ENCODE measurements at regions not wholly inside any gene's neighbourhood (a gene's known extent, or its start where the extent isn't known, plus 50 kb on each side); places are given as distances from the start of the nearest gene placed in this dataset.
A peak's percentile ranks its signal among the peaks of the same experiment; 100 is the strongest.

DNA sequence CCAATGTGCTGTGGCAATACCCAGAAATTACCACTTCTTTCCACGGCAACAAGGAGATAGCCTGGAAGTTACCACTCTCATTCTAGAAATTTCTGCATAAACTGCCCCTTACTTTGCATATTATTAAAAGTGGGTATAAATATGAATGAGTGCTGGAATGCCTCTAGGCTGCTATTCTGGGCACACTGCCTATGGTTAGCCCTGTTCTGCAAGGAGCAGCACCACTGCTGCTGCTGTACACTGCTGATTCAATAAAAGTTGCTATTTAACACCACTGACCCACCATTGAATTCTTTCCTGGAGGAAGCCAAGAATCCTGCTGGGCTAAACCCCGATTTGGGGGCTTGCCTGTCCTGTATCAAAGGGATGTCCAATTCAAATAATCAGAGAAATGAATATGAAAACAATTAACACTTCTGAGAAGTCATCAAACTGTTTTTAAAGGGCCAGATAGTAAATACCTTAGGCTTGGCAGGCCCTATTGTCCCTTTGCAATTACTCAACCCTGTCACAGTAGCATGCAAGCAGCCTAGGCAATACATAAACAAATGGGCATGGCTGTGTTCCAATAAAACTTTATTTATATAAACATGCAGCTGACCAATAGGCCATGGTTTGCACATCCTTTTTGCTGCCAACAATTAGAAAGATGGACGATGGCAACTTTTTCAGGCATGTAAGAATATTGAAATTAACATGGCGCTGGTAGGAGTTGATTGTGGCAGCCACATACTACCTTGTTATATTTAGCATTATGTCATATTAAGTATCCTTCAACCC is 369.4 kb upstream of the B3GALT2 start:
- no peak for DNase-seq

GRCh38 chr1:193553564-193553963 is 367.2 kb upstream of the B3GALT2 start:
- no peak for DNase-seq

- DNase-seq, result no peak
Measured at GRCh38 chr1:193552274-193552673, 365.9 kb upstream of the B3GALT2 start.

DNA sequence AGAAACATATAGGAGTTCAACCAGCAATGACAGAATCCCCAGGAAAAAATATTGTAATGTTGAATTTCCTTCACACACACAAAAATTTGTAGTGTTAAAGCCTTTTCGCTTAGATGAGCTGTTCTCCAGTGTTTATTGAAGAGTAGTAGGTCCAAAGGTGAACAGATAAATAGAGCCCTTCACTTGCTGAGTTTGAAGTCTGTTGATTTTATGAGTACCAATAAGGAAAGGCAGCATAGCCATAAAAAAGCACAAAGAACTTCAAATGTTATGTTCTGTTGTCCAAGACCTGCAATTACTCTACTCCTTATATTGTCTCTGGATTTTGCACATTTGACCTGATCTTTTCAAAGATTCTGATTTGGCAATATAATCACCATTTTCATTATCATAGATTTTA is 362.7 kb upstream of the B3GALT2 start:
- no peak for DNase-seq

DNA sequence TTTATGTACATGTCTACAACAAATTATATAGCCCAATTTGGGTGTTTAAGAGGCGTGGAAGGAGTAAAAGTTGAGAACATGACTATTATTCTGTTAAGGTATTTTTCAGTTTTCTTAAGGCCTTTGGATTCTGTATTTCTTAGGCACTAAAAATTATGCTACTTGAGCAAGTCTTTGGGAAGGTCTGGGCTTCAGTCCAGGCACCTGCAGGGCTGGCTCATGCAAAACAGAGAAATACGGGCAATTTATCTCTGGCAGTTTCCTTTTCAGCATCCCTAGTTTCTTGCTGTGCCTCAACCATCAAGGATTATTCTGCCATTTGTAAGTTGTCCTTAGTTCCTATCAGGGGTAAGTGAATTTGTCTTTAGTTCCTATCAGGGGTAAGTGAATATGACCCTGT is 358.8 kb upstream of the B3GALT2 start:
- DNase-seq, result no peak

DNA sequence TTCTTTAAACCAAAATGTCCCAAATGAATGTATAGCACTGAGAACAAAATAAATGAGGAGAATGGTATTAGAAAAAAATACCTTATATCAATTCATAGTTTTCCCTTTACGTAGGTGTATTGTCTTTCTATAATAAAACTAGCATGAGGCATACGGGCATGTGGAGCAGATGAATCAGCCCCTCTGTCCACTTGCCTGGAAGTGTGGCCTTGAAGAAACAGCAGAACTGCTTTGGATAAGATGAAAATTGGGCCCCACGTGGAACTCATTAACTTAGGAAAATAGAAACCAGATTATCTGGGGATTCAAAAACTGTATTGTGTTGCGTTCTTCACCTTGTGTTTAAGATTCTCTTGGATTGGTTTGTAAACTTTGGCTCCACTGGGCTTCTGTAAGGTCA is 356.8 kb upstream of the B3GALT2 start:
- DNase-seq, result no peak

GRCh38 chr1:193542690-193543089 is 356.3 kb upstream of the B3GALT2 start:
- no peak for DNase-seq

DNA sequence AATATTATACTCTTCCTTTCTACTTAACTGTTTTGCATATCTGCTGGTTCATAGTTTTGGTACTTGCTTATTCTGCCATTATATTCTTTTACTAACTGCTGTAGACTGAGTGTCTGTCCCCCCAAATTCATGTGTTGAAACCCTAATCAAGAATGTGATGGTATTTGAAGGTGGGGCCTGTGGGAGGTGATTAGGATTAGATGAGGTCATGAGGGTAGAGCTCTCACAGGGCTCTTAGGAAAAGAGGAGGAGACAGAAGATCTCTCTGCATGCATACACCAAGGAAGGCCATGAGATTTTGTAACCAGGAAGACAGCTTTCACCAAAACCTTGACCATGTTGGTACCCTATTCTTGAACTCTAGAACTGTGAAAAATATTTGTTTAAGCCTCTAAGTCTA is 354.1 kb upstream of the B3GALT2 start:
- no peak for DNase-seq

DNA sequence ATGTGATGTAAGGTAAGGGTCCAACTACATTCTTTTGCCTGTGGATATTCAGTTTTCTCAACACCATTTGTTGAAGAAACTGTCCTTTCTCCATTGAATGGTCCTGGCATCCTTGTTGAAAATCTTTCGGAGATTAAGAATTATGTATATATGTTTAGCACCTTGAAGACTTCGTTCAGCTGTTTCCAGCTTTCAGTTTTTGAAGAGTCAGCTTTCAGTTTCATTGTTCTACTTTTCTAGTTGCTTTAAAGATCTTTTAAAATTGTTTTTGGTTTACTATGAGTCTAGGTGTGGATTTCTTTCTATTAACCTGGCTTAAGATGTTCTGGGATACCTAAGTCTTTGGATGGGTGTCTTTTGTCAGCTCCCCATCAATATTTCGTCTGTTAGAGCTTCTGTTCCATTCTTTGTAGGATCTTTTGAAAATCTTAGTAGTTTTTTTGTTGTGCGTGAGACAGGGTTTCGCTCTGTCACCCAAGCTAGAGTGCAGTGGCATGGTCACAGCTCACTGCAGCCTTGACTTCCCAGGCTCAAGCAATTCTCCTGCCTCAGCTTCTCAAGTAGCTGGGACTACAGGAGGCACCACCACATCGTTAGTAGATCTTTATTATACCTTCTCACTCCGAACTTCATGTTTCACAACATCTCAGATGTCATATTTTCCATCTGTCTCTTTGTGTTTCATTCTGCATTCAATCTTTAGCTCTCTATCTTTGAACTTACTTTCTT is 353.5 kb upstream of the B3GALT2 start:
- DNase-seq, result no peak

DNA sequence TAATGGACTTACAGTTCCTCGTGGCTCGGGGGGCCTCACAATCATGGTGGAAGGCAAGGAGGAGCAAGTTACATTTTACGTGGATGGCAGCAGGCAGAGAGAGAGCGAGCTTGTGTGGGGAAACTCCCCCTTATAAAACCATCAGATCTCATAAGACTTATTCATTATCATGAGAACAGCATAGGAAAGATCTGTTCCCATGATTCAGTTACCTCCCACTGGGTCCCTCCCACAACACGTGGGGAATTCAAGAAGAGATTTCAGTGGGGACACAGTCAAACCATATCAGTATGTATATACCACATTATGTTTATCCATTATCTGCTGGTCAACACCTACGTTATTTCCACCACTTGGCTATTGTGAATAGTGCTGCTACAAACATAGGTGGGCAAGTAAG is 352.3 kb upstream of the B3GALT2 start:
- no peak for DNase-seq

- no peak for DNase-seq
Measured at GRCh38 chr1:193538003-193538354, 351.6 kb upstream of the B3GALT2 start.

- peak; percentile 65 for DNase-seq
Measured at GRCh38 chr1:193537266-193538002, 351.0 kb upstream of the B3GALT2 start.

DNA sequence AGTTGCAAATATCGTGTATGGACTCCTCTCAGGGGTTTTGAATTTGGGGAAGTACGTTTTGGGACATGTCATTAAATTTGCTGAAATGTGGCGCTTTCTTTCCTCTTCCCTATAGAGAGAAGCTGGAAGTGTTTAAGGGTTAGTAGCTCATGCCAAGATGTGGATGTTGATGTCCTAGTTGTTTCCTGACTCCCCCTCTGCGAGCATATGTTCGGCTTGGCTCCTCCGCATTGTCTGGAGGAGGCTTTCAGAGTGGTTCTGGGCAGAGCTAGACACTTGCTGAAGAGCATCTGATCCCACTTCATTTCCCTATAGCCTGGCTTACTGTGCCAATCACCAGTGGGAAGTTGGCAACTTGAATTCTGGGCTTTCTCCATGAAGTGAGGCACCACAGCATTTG is 347.4 kb upstream of the B3GALT2 start:
- DNase-seq, result no peak

DNA sequence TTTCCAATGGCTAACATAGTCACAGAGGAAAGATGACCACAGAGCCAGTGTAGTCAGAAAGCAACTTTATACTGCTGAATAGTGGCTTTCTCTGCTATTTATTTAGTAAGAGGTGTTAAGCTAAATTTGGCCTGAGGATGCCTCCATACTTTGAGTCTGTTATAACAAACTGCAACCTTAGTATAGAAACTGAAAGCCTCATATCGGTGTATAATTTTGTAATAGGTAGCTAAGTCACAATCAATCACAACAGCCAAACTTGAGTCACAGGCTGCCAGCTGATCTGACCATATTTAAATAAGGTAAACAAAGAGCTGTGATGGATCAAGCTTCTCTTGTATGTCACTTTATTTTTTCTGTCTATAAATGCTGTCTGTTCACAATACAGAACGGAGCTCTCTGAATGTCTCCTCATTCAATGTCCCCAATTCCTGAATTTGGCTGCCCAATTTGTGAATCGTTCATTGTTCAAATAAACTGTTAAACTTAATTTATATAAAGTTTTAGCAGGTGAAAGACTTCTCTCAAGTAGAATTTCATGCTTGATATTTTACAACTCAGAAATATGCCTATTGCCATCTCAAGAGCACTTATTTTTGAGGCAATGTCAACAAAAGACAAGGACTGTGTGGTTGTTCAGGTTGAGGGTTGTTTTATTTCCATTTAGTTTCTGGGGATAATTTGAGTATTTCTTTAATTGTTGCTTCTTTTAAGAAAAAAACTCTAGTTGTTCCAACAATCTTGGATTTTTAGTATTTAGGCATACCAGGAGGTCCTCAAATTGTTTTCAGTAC is 339.7 kb upstream of the B3GALT2 start:
- DNase-seq, result no peak

DNA sequence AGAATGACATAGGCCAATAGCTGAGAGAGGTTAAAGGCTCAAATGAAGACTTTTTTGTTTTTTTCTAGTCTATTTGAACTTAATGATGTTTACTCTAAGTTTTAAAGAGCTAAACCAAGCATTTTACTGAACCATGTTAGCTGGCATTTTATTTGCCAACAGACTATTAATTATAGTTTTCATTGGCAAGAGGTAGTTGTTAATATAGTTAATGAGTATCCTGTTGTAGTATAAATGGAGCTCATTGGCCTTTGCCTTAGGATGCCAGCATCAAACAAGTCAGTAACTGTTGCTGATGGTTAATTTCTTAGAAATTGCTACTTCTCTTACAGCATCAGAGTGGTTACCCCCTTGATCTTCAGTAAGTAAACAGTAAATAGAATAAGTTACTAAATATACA is 339.0 kb upstream of the B3GALT2 start:
- no peak for DNase-seq

DNA sequence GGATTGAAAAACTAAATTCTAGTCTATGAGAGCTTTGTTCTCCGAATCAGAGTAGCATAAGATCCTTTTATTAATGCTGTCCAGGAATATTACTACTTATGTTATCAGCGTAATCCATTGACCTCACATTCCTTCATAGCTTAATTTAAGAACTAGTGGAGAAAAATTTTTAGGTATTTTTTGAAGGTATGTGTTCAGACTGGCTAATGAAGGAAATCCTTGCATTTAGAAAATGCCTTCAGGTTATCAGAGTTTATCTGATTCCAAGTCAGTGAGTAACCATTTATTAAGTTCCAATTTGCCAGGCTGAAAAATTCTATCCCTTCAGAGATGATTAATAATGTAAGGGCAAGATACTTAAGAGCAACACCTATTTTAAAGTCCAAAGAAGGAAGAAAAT is 338.2 kb upstream of the B3GALT2 start:
- no peak for DNase-seq

- DNase-seq, result no peak
Measured at GRCh38 chr1:193524021-193524420, 337.6 kb upstream of the B3GALT2 start.

- DNase-seq, result no peak
Measured at GRCh38 chr1:193520472-193520871, 334.1 kb upstream of the B3GALT2 start.

DNA sequence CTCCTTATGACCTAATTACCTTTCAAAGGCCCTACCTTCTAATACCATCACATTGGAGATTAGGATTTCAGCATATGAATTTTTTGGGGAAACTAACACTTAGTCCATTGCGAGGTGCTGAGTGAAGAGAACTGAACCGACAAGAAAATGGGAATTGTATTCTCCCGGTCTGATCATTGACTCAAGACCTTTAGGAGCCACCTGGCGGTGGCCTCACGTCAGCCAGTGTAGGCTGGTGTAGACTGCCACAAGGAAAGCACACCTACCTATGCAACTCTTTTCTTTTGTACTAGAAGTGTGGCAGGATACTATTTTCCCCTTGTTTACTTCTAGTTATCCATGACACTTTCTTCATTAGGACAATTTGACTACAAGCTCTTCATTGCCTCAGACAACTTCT is 333.5 kb upstream of the B3GALT2 start:
- no peak for DNase-seq

DNA sequence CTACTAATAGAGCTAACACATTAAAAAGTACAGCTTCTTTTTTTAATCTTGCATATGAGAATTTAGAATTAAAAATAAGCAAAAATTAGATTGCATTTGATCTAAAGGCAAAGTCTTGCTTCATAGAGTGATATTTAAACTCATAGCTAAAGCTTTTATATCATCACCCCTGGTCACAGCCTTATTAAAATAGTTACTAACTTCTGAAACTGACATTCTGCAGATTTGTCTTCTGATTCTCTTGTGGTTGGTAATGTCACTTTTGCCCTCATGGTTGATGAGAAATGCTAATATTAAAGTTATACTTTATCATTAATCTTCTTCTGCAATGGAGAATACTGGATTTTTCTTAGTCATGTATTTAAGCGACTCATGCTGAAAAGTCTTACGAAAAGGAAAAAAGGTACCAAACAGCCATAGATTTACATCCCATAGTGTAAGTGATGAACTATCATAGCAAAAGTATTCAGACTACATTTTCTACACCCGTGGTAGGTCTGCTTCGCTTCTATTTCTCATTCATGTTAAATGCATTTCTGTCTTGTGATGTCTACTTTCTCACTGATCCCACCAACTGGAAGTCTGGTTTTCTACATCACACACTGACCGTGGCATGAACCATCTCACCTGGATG is 330.5 kb upstream of the B3GALT2 start:
- no peak for DNase-seq

DNA sequence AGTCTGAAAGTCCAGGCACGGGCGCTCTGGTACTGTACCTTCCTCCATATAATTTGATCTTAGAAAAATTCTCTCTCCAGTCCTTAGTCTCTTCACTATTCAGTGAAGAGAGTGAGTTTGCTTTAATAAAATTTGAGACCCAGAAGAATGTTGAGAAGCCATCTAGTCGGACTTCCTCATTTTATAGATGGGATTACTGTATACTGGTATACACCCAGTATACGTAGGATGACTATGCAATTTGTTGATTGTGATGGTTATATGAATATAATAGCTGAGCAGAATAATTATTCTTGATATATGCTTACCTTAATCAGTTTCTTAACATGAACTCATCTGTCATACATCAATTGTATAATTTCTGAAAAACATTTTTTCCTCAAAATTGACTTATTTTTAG is 328.0 kb upstream of the B3GALT2 start:
- no peak for DNase-seq

DNA sequence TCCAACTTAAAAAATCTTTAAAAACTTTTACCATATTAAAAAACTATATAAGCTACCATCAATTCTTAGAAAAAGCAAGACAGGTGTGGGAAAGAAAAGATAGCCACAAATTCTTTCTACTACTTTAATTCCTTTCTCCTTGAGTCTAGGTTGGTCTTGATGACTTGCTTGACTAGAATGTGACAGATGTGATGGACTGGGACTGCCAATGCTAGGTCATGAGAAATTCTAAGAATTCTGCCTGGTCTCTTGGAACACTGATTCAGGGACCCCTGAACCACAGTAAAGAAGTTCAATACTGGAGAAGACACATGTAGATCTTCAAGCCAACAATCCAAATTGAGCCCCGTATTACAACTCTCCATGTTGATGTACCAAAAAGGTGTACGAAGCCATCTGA is 326.6 kb upstream of the B3GALT2 start:
- no peak for DNase-seq

DNA sequence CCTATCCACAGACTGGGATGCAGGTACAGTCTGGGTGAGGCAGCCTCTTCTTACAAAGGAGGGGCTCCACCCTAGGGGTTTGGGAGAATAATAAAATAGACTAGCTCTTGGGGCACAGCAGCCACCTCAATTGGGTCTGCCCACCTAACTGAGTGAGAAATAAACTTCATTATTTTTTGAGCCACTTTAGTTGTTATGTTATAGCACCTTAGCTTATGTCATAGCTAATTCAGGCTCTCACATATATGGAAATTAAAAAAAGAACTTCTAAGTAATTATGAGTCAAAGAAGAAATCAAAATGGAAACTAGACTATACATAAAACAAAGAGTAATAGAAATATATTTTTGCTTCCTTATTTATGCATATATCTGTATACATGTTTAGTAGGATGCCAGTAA is 318.5 kb upstream of the B3GALT2 start:
- no peak for DNase-seq
